Endothelial cell of umbilical vein (primary cell): ENCODE measurements at regions not wholly inside any gene's neighbourhood (a gene's known extent, or its start where the extent isn't known, plus 50 kb on each side); places are given as distances from the start of the nearest gene placed in this dataset.

Experiments
- CTCF ChIP-seq, 2 donors: IDR thresholded peaks; 1 replicate in 1 of 2; 2 replicates in 1 of 2; pipeline ENCODE4 v1.5.1; 2011; ENCODE audit warnings: low read length in 2 of 2, mild to moderate bottlenecking in 2 of 2, moderate library complexity in 2 of 2, control low read depth in 1 of 2, inconsistent platforms in 1 of 2, low read depth in 1 of 2; ENCODE audit not compliant: insufficient read depth in 1 of 2; ENCODE audit errors: extremely low read depth in 1 of 2
- EZH2 ChIP-seq: IDR thresholded peaks from 2 replicates; pipeline ENCODE4 v1.6.1; 2012; ENCODE audit warnings: borderline replicate concordance, low read depth, mild to moderate bottlenecking, moderate library complexity, low read length, inconsistent platforms; ENCODE audit not compliant: severe bottlenecking
- GATA2 ChIP-seq: IDR thresholded peaks from 2 replicates; pipeline ENCODE4 v1.7.0; 2011; ENCODE audit warnings: low read depth, mild to moderate bottlenecking, moderate library complexity, mixed read lengths, low read length; ENCODE audit not compliant: insufficient read length, insufficient read depth
- JUN ChIP-seq: IDR thresholded peaks from 2 replicates; pipeline ENCODE4 v1.6.1; 2011; ENCODE audit warnings: borderline replicate concordance, low read depth; ENCODE audit not compliant: insufficient read length, insufficient read depth
- POLR2A ChIP-seq: IDR thresholded peaks from 2 replicates; pipeline ENCODE4 v1.6.1; 2012; ENCODE audit warnings: low read depth, mild to moderate bottlenecking, control low read depth, low read length
- POLR2AphosphoS5 ChIP-seq: IDR thresholded peaks from 2 replicates; pipeline ENCODE4 v1.6.1; 2012; ENCODE audit warnings: low read depth, mild to moderate bottlenecking, control low read depth, low read length, moderate library complexity; ENCODE audit not compliant: insufficient read depth

GRCh38 chr16:79359082-79359481 is 241.5 kb downstream of the MAF start:
- no peak for TF ChIP-seq CTCF (IDR thresholded peaks at IDR 0.05; ENCODE audit: extremely low read depth in 1 of 2, insufficient read depth in 1 of 2, low read depth in 1 of 2, low read length in 2 of 2)
- no peak for TF ChIP-seq POLR2AphosphoS5
- no peak for TF ChIP-seq EZH2
- TF ChIP-seq JUN: no peak
- no peak for TF ChIP-seq POLR2A
- TF ChIP-seq GATA2: no peak
